AG09319 (cell line): ENCODE measurements at regions not wholly inside any gene's neighbourhood (a gene's known extent, or its start where the extent isn't known, plus 50 kb on each side); places are given as distances from the start of the nearest gene placed in this dataset.

Experiments
- DNase-seq: peaks from one replicate; pipeline ENCODE4 v3.0.0-alpha.2; 2010; ENCODE audit warnings: low read depth; ENCODE audit errors: extremely low read depth
- CTCF ChIP-seq: IDR thresholded peaks from 2 replicates; pipeline ENCODE4 v1.5.1; 2011; ENCODE audit warnings: low read depth, mild to moderate bottlenecking, inconsistent platforms, low read length, moderate library complexity

- TF ChIP-seq CTCF: no peak
- DNase-seq: no peak
These were observed 168.2 kb downstream of the ZNF518B start for GRCh38 chr4:10288830-10289537.

- no peak for TF ChIP-seq CTCF
- no peak for DNase-seq
These were observed 168.4 kb upstream of the WDR1 start for GRCh38 chr4:10285028-10285427.

DNA sequence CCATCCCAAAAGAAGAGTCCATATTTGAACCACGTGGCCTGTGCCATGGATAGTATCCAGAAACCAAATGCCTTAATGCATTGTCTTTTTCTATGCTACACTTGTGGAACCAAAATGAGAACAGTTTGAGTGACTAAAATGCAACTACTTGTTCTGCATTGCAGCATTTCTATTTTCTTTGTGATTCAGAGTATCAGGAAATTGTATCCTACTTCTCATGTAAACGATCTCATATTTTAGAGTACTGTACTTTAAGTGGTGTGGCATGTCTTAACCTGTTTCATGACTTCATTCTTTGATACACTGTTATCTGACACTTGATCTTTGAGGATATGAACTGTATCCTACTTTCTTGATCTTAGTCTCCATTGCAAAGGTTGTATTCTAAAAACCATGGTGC is 167.2 kb upstream of the WDR1 start:
- TF ChIP-seq CTCF: no peak
- DNase-seq: no peak

- DNase-seq: no peak
- no peak for TF ChIP-seq CTCF
These were observed 165.4 kb upstream of the WDR1 start for GRCh38 chr4:10281996-10282395.

- no peak for TF ChIP-seq CTCF
- no peak for DNase-seq
These were observed 162.7 kb upstream of the WDR1 start for GRCh38 chr4:10279261-10279660.

GRCh38 chr4:10278071-10278470 is 161.5 kb upstream of the WDR1 start:
- no peak for TF ChIP-seq CTCF
- DNase-seq: no peak

DNA sequence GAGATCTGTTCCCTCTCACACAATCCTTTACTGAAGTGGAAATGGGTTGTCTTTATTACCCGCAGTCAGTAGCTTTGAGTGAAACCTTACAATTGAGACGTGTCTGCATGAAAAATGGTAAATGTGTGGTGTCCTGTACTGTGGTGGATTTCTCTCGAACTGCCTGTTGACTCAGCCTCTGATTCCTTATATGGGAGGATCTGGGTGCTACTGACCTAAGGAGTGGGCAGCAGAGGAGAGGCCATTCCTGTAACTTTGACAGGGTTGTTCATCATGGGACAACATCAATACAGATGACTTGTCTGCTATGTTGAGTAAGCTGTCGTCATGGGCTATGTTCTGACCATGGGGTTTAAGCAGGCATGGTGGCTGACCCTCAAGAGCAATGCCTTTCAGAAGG is 159.6 kb upstream of the WDR1 start:
- no peak for TF ChIP-seq CTCF
- no peak for DNase-seq
